ENCODE measurements at regions not wholly inside any gene's neighbourhood (a gene's known extent, or its start where the extent isn't known, plus 50 kb on each side); places are given as distances from the start of the nearest gene placed in this dataset.

- DNase-seq = no peak
Observed at GRCh38 chr13:22106058-22106457, 435.2 kb downstream of the FGF9 start.

- peak; percentile 19 for DNase-seq
Observed at GRCh38 chr13:22107549-22107948, 436.7 kb downstream of the FGF9 start.

GRCh38 chr13:22108283-22108942 lies 437.5 kb downstream of the FGF9 start:
- no peak for DNase-seq

- DNase-seq = no peak
Observed at GRCh38 chr13:22108979-22109378, 438.1 kb downstream of the FGF9 start.

GRCh38 chr13:22110368-22110767 lies 439.5 kb downstream of the FGF9 start:
- no peak for DNase-seq

GRCh38 chr13:22111152-22111783 lies 440.4 kb downstream of the FGF9 start:
- DNase-seq = no peak

- DNase-seq = no peak
Observed at GRCh38 chr13:22111961-22112360, 441.1 kb downstream of the FGF9 start.

GRCh38 chr13:22112956-22113745 lies 442.3 kb downstream of the FGF9 start:
- DNase-seq = no peak

- DNase-seq = peak; percentile 12
Observed at GRCh38 chr13:22114630-22115311, 443.9 kb downstream of the FGF9 start.

- no peak for DNase-seq
Observed at GRCh38 chr13:22118158-22118557, 447.3 kb downstream of the FGF9 start.

GRCh38 chr13:22120646-22121045 lies 449.8 kb downstream of the FGF9 start:
- no peak for DNase-seq

GRCh38 chr13:22121146-22121739 lies 450.4 kb downstream of the FGF9 start:
- no peak for DNase-seq

GRCh38 chr13:22126433-22127021 lies 455.7 kb downstream of the FGF9 start:
- DNase-seq = no peak

GRCh38 chr13:22127277-22128164 lies 456.6 kb downstream of the FGF9 start:
- DNase-seq = no peak

GRCh38 chr13:22128441-22129408 lies 457.9 kb downstream of the FGF9 start:
- no peak for DNase-seq

- DNase-seq = no peak
Observed at GRCh38 chr13:22130254-22130653, 459.4 kb downstream of the FGF9 start.

GRCh38 chr13:22134261-22134660 lies 463.4 kb downstream of the FGF9 start:
- DNase-seq = no peak

- no peak for DNase-seq
Observed at GRCh38 chr13:22135446-22135845, 464.6 kb downstream of the FGF9 start.

GRCh38 chr13:22137361-22138050 lies 466.6 kb downstream of the FGF9 start:
- DNase-seq = no peak

GRCh38 chr13:22138947-22139346 lies 468.1 kb downstream of the FGF9 start:
- DNase-seq = no peak
